ENCODE measurements at regions not wholly inside any gene's neighbourhood (a gene's known extent, or its start where the extent isn't known, plus 50 kb on each side); places are given as distances from the start of the nearest gene placed in this dataset.

- DNase-seq (ENCODE audit: low spot score), result no peak
Measured at GRCh38 chr9:135315572-135315971, 164.0 kb upstream of the PPP1R26 start.

- DNase-seq (ENCODE audit: low spot score), result no peak
Measured at GRCh38 chr9:135320331-135320730, 159.3 kb upstream of the PPP1R26 start.

GRCh38 chr9:135320943-135321342 is 158.6 kb upstream of the PPP1R26 start:
- peak; percentile 13 for DNase-seq (ENCODE audit: low spot score)

- DNase-seq (ENCODE audit: low spot score), result no peak
Measured at GRCh38 chr9:135321580-135321979, 158.0 kb upstream of the PPP1R26 start.

- DNase-seq (ENCODE audit: low spot score), result peak; percentile 9
Measured at GRCh38 chr9:135324329-135324728, 155.3 kb upstream of the PPP1R26 start.

- DNase-seq (ENCODE audit: low spot score), result peak; percentile 10
Measured at GRCh38 chr9:135326141-135326540, 153.4 kb upstream of the PPP1R26 start.

GRCh38 chr9:135326633-135327152 is 152.9 kb upstream of the PPP1R26 start:
- peak; percentile 6 for DNase-seq (ENCODE audit: low spot score)

GRCh38 chr9:135328485-135329417 is 150.8 kb upstream of the PPP1R26 start:
- peak; percentile 18 for DNase-seq (ENCODE audit: low spot score)

- peak; percentile 22 for DNase-seq (ENCODE audit: low spot score)
Measured at GRCh38 chr9:135329571-135330306, 149.8 kb upstream of the PPP1R26 start.

GRCh38 chr9:135330307-135330631 is 149.3 kb upstream of the PPP1R26 start:
- peak; percentile 13 for DNase-seq (ENCODE audit: low spot score)

- peak; percentile 14 for DNase-seq (ENCODE audit: low spot score)
Measured at GRCh38 chr9:135330685-135331590, 148.6 kb upstream of the PPP1R26 start.

GRCh38 chr9:135332516-135332915 is 147.1 kb upstream of the PPP1R26 start:
- no peak for DNase-seq (ENCODE audit: low spot score)

GRCh38 chr9:135332979-135333748 is 146.4 kb upstream of the PPP1R26 start:
- DNase-seq (ENCODE audit: low spot score), result peak; percentile 12

GRCh38 chr9:135334953-135335460 is 144.6 kb upstream of the PPP1R26 start:
- DNase-seq (ENCODE audit: low spot score), result peak; percentile 20

- DNase-seq (ENCODE audit: low spot score), result peak; percentile 11
Measured at GRCh38 chr9:135335691-135336181, 143.8 kb upstream of the PPP1R26 start.

- peak; percentile 12 for DNase-seq (ENCODE audit: low spot score)
Measured at GRCh38 chr9:135336722-135337527, 142.7 kb upstream of the PPP1R26 start.

- DNase-seq (ENCODE audit: low spot score), result no peak
Measured at GRCh38 chr9:135338546-135338945, 141.0 kb upstream of the PPP1R26 start.

GRCh38 chr9:135339378-135339973 is 140.1 kb upstream of the PPP1R26 start:
- no peak for DNase-seq (ENCODE audit: low spot score)

GRCh38 chr9:135340143-135340655 is 139.4 kb upstream of the PPP1R26 start:
- no peak for DNase-seq (ENCODE audit: low spot score)
